ENCODE measurements at regions not wholly inside any gene's neighbourhood (a gene's known extent, or its start where the extent isn't known, plus 50 kb on each side); places are given as distances from the start of the nearest gene placed in this dataset.
A peak's percentile ranks its signal among the peaks of the same experiment; 100 is the strongest.

- H3K27ac ChIP-seq: no peak overlapping the region
- DNase-seq (ENCODE audit: low spot score): no peak
- POLR2A ChIA-PET (ENCODE audit: low non-redundant PET): no interaction called here
- CTCF ChIA-PET: interaction anchor here (0.5 kb wide), 1 partner anchor 768 kb away, joined by 3 read pairs; no protein-coding TSS in a partner anchor
- no peak for TF ChIP-seq CTCF (conservative IDR thresholded peaks at IDR 0.05; ENCODE audit: low read depth)
Observed at GRCh38 chr13:62887046-62887445, 1471.4 kb upstream of the PCDH20 start.

- POLR2A ChIA-PET (ENCODE audit: low non-redundant PET): no interaction called here
- CTCF ChIA-PET: no interaction called here
- no peak for DNase-seq (ENCODE audit: low spot score)
- H3K27ac ChIP-seq: no peak overlapping the region
- TF ChIP-seq CTCF (conservative IDR thresholded peaks at IDR 0.05; ENCODE audit: low read depth): no peak
Observed at GRCh38 chr13:62879071-62879470, 1463.4 kb upstream of the PCDH20 start.

GRCh38 chr13:62875118-62875640, 1459.5 kb upstream of the PCDH20 start:
- ChIA-PET CTCF (no interaction called here), POLR2A (ENCODE audit: low non-redundant PET) (no interaction called here)
- no peak overlapping the region for H3K27ac ChIP-seq
- DNase-seq (ENCODE audit: low spot score): no peak
- no peak for TF ChIP-seq CTCF (conservative IDR thresholded peaks at IDR 0.05; ENCODE audit: low read depth)

- ChIA-PET CTCF (no interaction called here), POLR2A (ENCODE audit: low non-redundant PET) (no interaction called here)
- no peak for DNase-seq (ENCODE audit: low spot score)
- no peak overlapping the region for H3K27ac ChIP-seq
- TF ChIP-seq CTCF (conservative IDR thresholded peaks at IDR 0.05; ENCODE audit: low read depth): no peak
Observed at GRCh38 chr13:62850331-62850730, 1434.7 kb upstream of the PCDH20 start.

- ChIA-PET POLR2A (ENCODE audit: low non-redundant PET) (no interaction called here), CTCF (no interaction called here)
- DNase-seq (ENCODE audit: low spot score): no peak
- no peak for TF ChIP-seq CTCF (conservative IDR thresholded peaks at IDR 0.05; ENCODE audit: low read depth)
- H3K27ac ChIP-seq: no peak overlapping the region
Observed at GRCh38 chr13:62847520-62847919, 1431.9 kb upstream of the PCDH20 start.

GRCh38 chr13:62846302-62846701, 1430.7 kb upstream of the PCDH20 start:
- TF ChIP-seq CTCF (conservative IDR thresholded peaks at IDR 0.05; ENCODE audit: low read depth): no peak
- ChIA-PET CTCF (no interaction called here), POLR2A (ENCODE audit: low non-redundant PET) (no interaction called here)
- H3K27ac ChIP-seq: no peak overlapping the region
- DNase-seq (ENCODE audit: low spot score): peak; percentile 4

GRCh38 chr13:62839338-62839737, 1423.7 kb upstream of the PCDH20 start:
- POLR2A ChIA-PET (ENCODE audit: low non-redundant PET): no interaction called here

More at GRCh38 chr13:62839338-62839737, 1423.7 kb upstream of the PCDH20 start:
- CTCF ChIA-PET: interaction anchor here (0.6 kb wide), 1 partner anchor 479 kb away, joined by 5 read pairs; no protein-coding TSS in a partner anchor
- no peak for DNase-seq (ENCODE audit: low spot score)
- no peak for TF ChIP-seq CTCF (conservative IDR thresholded peaks at IDR 0.05; ENCODE audit: low read depth)
- H3K27ac ChIP-seq: no peak overlapping the region
